HG03378 (cell line): ENCODE measurements at regions not wholly inside any gene's neighbourhood (a gene's known extent, or its start where the extent isn't known, plus 50 kb on each side); places are given as distances from the start of the nearest gene placed in this dataset.

Source experiments
- ATAC-seq: cut with Tn5 transposase; IDR thresholded peaks from one replicate; pipeline ENCODE4 v1.9.1; 2021; ENCODE audit warnings: mild to moderate bottlenecking, moderate library complexity; ENCODE audit not compliant: unreplicated experiment

DNA sequence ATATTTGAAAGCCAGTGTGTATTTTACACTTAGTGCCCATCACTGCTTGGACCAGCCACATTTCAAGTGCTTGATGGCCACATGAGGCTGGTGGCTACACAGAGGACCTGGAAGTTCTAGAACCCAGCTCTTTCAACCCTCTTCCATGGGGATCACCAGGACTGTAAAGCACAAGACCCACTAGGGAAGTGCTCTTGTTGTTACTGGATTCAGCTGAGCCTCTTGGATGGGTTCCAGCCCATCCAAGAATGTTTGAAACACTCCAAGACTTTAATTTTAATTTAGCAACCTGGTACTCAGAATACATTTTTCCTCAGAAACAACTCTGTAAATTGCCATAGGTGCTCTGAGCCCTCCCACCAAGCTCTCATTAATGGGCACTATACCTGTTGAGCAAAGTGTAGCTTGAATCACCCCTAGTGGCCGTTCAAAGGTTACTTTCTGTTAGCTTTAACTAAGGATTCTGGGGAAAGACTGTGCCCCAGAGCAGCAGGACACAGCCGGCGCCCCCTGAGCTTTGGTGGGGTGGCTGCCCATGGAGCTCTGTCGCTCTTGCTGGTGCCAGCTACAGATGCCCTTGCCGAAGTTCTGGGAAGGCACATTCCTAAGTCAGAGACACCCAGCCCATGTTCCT is 212.4 kb downstream of the HSD17B3 start:
- ATAC-seq = no peak

DNA sequence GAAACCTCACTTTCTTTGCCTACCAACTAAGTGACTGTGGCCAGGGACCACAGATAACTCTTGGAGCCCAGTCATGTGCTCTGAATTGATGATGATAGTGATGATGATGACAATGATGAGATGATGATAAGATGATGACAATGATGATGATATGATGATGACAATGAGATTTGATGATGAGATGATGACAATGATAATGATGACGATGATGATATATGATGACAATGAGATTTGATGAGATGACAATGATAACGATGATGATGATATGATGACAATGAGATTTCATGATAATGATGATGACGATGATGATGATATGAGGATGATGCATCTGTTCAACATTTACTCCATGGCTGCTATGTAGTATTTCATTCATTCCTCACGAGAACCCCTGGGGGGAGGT is 213.0 kb downstream of the ERCC6L2 start:
- ATAC-seq = no peak

DNA sequence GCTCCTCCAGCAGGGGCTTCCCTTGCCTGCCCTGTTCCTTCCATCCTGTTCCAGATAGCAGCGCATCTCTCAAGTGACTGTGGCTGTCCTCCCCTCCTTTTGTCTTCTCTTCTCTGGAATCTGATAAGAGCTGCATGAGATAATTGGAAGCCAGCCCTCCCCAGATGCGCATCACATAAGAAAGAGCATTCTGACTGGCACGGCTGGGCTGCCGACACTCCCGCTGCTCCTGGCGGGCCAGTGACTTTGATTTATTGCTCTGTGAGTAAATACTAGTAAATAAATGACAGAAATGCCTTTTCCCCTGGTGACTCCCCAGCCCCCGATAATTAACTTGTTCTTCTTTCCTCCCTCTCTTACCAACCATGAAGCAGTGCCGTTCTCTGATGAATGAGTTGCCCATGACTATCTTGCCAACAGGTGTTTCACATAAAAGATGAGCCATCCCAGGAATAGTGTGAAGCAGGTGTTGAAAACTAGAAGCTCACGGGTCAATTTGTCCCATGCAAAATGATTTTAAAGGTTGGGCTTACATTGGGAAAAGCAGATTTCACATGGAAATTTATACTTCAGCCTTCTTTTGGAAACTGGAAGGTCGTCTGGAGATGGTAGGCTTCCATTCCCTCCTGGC is 212.3 kb downstream of the ERCC6L2 start:
- no peak for ATAC-seq

DNA sequence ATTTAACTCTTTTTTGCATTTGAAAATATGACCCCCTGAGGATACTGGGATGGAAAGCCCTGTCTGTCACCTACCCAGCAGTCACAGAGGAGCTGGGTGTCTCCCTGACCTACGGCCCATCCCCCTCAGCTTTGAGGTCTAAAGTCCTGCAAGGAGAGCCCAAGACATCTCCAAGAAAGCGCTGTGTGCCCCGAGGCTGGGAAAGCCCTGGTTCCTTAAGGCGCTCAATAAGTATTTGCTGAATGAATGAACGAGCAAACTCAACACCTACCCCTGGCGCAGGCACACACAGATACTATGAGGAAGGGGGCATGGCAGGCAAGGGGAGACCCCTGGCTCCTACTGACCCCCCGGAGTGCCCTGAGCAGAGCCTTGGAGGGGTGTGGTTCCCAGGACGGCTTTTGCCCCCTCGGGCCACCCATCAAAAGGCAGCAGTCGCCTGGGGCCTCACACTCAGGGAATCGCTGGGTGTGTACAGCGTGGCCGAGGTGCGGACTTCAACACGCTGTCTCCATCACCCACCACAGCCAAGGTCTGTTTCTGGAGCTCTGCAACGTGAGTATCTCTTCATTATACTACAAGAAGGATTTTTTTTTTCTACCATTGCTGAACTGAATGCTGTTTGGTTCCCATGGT is 211.6 kb downstream of the ERCC6L2 start:
- ATAC-seq = no peak

DNA sequence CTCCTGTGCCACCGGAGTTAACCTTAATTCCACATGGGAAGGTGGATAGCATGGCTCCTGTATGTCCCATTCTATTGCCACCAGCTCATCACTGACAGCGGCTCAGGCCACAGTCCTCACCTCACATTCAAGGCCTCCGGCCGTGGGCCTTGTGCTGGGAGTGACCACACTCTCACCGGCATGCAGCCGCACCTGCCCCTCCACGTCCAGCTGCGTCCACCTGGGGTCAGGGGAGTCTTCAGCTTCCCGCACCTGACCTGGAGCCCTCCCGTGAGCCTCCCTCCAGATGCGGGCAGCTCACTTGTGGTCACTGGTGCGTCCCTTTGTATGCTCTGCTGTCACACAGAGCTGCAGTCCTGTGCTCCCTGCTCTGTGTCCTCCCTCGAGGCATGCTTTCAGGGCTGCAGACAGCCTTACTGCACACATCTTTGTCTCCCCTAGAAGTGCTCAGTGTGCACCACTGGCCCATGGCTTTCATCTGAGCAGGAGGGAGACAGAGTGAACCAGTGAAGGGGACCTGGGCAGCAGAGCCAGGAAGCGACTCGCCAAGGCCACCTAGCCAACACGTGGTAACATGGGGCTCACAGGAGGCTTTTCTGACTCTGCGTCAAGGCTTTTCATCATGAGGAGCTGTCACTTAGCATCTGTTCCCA is 210.1 kb downstream of the ERCC6L2 start:
- ATAC-seq = no peak

DNA sequence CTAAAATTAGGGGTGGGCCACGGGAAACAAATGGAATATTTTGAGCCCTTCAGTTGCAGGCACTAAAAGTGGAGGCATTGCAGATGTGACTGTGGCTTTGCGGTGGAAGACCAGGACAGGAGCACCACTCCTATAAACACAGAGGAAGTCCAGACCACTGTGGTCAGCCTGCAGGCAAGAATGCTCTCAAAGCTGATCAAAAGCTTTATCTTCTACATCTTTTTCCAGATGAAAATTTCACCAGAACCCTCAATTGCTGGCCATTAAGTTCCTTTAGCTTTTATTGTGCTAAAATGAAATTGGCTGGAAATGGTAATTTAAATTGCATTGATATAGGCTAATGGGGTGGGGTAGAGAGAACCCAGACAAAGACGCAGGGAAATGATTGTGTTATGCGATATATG is 208.8 kb downstream of the ERCC6L2 start:
- ATAC-seq = no peak

DNA sequence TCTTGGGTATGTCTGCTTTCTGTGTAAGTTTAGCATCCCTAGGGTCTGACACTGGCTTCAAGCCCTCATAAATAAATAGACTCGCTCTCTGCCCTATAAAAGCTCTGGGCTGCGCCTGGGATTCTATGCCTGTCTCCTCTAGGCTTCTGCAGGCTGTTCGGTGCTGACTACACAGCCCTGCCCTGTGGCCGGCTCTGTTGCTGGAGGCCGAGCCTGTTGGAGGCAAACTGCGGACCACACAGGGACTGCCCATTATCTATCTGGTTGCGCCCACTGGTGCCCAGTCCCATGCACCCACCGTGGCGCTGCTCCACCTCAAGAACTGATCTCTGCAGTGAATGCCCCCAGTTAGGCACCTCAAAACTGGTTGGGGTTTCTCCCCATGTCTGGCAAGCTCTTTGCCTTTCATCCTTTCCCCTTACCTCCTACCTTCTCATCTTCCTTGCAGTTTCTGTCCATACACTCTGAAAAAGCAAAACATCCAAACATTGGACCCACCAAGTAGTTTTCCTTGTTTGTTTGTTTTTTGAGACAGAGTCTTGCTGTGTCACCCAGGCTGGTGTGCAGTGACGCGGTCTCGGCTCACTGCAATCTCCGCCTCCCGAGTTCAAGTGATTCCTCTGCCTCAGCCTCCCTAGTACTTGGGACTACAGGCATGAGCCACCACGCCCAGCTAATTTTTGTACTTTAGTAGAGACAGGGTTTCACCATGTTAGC is 207.2 kb downstream of the ERCC6L2 start:
- no peak for ATAC-seq

DNA sequence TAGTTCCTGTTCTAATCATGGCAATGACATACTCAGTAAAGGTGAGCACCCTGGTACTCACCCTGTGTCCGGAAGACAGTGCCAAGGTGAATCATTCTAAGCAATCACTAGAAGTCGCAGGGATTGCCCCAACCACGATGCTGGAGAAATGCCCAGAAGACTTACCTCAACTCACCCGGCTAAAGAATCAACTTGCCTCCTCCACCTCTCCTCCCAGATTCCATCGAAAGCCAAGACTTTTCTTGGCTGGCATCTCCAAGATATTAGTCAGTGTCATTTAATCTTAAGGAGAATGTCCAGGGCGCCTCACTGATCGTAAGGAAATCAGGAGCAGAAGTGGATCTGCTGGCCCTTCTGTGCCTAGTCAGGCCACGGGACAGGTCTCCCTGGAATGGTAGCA is 204.9 kb downstream of the ERCC6L2 start:
- ATAC-seq = no peak

DNA sequence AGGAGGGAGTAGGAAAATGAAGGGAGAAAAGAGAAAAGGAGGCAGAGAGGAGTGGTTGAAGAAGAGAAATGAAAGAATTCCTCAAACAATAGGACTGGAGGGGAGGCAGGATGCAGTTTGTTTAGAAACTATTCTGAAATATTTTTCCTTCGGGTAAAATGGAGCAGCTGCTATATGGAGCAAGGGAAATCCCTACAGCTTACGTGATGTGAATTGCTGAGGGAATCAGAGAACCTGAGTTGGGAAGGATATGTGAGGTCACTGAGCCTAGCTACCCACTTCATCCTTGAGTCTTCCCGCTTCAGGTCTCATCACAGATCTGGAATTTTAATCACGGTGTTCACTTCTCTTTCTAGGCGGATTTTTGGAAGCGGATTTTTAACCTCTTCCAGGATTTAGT is 204.3 kb downstream of the ERCC6L2 start:
- ATAC-seq = no peak

DNA sequence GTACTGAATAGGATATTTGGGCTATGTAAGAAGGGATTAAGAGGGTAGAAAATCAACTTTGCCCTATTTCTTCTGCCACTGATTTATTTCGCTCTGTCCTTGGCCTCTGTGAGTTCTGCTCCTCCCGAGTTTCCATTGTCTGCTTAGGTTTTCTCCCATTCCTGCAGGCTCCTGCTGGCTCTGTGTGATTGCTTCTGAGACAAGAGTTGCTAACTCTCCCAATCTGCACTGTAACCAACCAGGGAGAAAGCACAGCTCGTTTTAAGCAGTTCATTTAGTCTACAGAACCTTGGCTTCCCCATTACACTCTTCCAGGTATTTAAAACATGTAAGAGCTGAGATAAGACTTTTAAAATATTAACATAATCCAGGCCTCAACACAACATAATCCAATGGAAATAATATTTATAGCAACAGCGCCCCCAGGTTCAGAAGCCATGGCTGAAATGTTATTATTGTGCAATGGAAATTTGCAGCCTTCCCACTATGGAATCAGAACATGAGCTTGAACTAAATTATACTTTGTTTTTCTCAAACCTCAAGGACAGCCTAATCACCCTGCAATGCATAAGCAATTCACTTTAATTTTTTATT is 203.5 kb downstream of the ERCC6L2 start:
- ATAC-seq = no peak

DNA sequence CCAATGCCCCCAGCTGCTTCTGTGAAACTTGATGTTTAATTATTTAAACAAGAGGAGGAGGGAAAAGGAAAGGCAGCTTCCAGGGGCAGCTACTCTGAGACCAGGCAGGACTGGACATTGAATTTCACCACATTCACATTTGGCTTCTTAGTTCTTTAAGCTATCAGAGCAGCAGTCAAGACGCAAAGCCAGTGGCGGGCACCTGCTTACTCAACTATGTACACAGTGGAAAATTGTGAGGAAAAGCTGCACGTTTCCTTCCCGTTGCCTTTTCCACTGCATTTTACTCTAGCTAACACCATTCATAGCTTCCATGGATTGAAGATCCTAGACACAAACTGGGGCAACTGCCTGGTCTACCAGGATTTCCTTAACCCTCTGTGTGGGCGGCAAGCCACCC is 200.3 kb downstream of the ERCC6L2 start:
- ATAC-seq = no peak

DNA sequence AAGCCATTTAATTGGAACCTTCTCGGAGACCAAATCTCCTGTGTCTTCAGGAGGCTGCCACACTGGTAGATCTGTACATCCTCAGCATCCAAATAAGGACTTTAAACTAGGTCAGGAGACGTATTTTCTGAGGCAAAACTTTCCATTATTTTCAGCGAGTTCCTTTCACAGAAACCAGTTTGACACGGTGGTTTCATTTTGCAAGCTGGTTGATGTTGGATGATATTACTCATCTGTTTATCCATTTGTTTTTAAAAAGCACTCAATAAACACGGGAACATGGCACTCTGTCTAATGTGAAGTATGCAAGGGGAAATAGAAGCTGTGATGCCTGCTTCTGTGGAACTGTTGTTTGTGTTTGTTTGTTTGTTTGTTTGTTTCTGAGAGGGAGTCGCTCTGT is 199.6 kb downstream of the ERCC6L2 start:
- ATAC-seq = no peak

DNA sequence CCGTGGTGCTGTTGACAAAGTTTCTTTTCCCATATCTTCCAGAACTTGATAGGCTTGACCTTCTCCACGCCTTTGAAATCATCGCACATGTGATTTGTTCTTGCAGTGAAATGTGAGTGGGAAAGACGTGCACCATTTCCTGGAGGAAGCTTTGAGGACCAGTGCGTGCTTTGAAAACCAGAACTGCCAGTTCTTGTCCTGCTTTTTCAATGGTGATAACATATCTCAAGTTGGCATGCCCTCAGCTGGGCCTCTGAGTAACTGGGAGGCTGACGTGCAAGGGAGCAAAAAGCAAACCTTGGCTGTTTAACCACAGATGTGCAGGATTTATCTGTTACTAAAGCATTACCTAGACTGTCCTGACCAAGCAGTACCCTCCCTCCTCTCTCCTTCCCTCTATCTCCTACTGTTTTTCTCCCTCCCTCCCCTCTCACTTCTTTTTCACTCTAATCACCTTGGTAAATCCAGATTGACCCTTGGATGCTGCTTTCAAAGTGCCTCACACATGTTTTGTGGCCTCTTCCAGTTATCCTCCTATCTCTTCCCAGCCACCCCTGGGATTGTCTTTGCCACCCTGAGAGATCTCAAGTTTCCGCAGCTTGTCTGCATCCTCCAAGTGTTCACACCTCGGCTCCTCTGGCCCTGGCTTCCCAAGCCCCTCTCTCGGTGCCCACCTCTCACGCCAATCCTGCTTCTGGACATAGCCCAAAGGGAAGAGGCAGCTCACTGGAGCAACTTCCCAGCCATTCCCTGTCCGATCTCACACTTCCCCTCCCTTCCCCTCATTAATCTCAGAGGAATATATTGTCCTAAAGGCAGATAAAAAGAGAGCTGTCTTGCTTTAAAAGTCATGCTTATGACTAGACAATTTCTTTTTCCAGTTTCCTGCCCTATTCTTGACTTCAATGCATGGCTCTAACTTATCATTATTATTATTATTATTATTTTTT is 198.3 kb downstream of the ERCC6L2 start:
- no peak for ATAC-seq

DNA sequence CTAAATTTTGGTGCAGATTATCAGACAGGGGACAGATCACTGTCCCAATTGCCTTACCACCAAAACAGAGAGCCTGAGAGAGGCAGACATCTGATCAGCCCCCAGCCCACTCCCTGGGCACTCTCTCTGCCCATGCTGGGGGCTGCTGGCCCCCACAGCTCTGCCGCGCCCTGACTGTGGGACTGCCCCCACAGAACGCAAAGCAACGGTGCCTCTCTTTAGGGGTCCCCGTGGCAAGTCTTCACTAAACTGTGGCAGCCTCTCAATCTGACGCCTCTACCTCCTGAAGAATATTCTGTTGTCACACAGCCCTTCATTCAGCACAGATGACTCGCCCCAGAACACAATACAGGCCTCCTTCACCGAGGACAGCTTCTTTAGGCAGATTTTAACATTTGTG is 197.4 kb downstream of the ERCC6L2 start:
- no peak for ATAC-seq

DNA sequence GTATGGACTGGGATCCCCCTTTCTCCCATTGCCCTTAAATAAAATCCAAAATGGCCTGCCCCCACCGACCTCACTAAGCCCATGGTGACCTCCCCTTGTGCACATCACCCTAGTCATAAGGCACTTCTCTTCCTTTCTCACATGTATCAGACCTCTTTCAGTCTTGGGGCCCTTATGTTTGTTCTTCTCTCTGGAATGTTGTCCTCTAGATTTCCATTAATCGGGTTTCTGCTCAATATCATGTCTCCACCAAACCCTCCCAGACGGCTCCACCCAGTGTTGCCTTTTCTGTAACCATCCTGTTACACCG is 196.3 kb downstream of the ERCC6L2 start:
- ATAC-seq = no peak

DNA sequence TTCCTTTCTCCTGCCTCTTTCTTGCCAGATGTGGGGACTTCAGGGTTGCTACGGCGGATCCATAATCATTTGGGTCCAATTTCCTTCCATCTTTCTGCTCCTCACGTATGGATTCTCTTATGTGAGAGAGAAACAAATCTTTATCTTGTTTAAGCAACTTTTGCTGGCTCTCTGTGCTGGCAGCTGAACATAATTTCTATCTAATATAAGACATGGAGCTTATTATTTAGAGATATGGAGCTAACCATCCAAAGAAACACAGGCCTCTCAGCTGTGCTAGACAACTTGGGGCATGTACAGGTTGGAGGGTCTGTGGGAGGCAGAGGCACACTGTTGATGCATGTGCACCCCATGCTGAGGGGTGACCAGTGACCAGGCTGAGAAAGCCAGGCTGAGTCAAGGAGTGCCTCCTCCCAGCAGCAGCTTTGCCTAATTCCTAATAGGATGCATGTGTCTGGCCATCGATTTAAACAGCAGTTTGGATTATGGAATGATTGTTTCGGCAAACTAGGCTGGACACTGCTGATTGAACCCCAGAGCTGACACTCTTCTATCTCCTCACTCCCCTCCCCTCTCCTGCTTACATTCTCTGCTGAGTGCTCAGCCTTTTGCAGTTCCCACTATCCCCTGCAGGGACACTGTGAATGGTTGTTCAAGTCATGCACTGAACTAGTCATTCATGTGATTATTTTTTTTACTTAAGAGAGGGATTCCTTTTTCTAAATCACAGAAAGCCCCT is 195.8 kb downstream of the ERCC6L2 start:
- no peak for ATAC-seq

DNA sequence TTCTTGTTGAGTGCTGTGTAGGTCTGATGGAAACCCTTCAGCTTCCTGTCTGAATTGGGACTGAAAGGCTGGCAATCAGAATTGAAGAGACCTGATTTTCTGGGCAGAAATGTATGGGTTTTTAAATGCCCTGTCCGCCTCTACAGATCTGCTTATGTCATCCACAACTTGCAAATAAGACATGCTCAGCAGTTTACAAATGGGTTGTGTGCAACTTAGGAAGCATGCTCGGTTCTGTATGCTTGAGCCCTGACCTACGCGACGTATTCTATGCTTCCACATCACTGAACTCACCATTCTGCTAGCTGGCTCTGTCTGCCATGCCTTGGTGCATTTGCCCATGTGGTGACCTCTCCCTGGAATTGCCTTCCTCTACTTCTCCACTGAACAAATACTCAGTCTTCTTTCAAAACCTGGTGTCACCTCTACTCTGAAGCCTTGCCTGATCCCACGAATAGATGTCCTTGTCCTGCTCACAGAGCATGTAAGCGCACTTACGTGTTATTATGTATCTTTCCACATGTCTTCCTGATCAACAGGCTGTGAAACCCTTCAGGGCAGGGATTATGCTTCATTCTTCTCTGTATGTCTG is 194.2 kb downstream of the ERCC6L2 start:
- ATAC-seq = no peak

DNA sequence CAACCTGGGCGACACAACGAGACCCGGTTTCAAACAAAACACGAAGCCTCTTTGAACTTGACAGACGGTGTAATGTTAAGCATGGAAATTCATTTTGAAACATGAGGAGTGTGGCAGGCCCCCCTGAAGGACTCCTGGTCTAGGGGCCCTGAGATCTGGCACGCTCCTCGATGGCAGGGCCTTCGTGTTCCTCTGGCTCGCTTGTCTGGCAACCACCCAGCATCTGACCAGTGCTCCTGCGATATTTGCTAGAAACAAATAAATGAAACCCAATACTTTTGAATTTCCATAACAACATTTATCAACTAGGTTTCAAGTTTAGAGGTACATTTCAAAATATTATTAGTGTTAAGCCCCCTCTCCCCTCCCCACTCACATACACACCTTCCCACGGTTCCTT is 193.0 kb downstream of the ERCC6L2 start:
- ATAC-seq = no peak

DNA sequence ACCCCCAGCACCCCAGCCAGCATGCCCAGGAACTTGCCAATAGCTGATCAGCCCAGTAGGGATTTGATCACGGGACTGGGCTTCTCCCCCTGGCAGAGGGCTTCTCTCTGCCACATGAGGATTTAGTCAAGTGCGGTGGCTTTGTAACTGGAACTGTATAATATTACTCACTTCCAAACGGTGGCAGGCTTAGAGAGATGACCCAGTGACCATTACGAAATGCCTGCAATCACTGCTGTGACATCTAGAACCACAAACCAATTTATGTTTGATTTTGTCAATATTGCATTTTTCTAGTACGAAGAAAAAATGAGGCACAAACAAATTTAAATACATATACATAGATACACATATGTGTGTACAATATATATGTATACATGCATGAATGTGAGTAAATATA is 192.1 kb downstream of the ERCC6L2 start:
- no peak for ATAC-seq
